ENCODE measurements at regions not wholly inside any gene's neighbourhood (a gene's known extent, or its start where the extent isn't known, plus 50 kb on each side); places are given as distances from the start of the nearest gene placed in this dataset.

DNA sequence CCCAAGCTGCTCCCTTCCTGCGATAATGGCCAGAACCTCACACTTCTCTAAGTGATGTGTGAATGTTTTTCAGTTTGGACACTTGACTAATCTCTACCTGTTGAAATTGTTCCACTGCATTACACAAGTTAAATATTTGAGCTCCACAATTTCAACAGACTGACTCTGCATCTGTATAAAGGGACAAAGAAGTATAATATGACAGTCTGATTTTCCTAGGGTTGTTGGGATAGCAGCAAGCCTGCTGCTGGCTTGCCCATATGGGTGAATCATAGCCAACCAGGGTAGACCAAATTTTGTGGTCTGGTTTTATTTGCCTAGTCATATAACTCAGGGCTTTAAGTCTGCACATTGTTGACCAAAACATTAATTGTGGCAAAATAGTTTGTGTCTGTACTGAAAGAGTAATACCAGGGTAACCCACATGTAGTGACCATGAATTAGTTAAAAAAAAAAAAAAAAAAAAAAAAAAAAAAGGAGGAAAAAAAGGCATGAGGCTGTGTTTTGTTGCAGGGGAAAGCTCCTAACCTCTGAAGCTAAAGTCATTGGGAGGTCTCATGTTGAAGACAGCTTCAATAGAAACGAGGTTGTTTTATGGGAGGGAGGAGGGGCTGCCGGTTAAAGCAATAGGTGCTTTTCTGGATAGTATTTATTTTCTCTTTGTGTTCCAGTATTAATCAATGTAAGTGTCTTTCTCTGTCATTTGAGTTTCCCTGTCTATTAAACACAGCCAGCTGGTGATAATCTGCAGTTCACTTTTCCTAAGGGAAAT is 534.2 kb downstream of the RAB28 start:
- no peak overlapping the region for H3K27ac ChIP-seq (ENCODE audit: control insufficient read depth, insufficient read depth, low read length)
- no peak overlapping the region for H3K4me2 ChIP-seq (ENCODE audit: control insufficient read depth, extremely low read depth, insufficient read depth, low read depth, low read length)
- no peak overlapping the region for H3K9ac ChIP-seq (ENCODE audit: control insufficient read depth, extremely low read depth, insufficient read depth, low read length)
- no peaks in the 10 kb centered on the region for H3K27me3 ChIP-seq (ENCODE audit: control insufficient read depth, extremely low read depth, insufficient read depth, low read length)
- no peak overlapping the region for H2AFZ ChIP-seq (ENCODE audit: control insufficient read depth, low read length)
- no peak for FAIRE-seq
- TF ChIP-seq, protein P1, sequence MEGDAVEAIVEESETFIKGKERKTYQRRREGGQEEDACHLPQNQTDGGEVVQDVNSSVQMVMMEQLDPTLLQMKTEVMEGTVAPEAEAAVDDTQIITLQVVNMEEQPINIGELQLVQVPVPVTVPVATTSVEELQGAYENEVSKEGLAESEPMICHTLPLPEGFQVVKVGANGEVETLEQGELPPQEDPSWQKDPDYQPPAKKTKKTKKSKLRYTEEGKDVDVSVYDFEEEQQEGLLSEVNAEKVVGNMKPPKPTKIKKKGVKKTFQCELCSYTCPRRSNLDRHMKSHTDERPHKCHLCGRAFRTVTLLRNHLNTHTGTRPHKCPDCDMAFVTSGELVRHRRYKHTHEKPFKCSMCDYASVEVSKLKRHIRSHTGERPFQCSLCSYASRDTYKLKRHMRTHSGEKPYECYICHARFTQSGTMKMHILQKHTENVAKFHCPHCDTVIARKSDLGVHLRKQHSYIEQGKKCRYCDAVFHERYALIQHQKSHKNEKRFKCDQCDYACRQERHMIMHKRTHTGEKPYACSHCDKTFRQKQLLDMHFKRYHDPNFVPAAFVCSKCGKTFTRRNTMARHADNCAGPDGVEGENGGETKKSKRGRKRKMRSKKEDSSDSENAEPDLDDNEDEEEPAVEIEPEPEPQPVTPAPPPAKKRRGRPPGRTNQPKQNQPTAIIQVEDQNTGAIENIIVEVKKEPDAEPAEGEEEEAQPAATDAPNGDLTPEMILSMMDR (optimal IDR thresholded peaks at IDR 0.05 in 1 of 3, IDR thresholded peaks at IDR 0.05 in 1 of 3, conservative IDR thresholded peaks at IDR 0.05 in 1 of 3; ENCODE audit: extremely low read depth in 1 of 3, insufficient read depth in 2 of 3, low read length in 3 of 3): no peak
- TF ChIP-seq EZH2 (IDR thresholded peaks at IDR 0.05; ENCODE audit: low read length): no peak
- H3K4me1 ChIP-seq (ENCODE audit: control insufficient read depth, extremely low read depth, insufficient read depth, low read length): no peaks in the 10 kb centered on the region
- DNase-seq (ENCODE audit: low read depth, low spot score): no peak
- no peak overlapping the region for H3K4me3 ChIP-seq (ENCODE audit: control insufficient read depth in 2 of 3, extremely low read depth in 1 of 3, insufficient read depth in 2 of 3, low read depth in 1 of 3, low read length in 3 of 3)
- no peaks in the 10 kb centered on the region for H3K9me1 ChIP-seq (ENCODE audit: control insufficient read depth, extremely low read depth, insufficient read depth, low read length)
- H4K20me1 ChIP-seq (ENCODE audit: control insufficient read depth, extremely low read depth, insufficient read depth, low read length): no peaks in the 10 kb centered on the region
- no peaks in the 10 kb centered on the region for H3K79me2 ChIP-seq (ENCODE audit: control insufficient read depth, insufficient read depth, low read length)
- no peaks in the 10 kb centered on the region for H3K9me3 ChIP-seq (ENCODE audit: control insufficient read depth, low read depth, low read length)
- dilution Hi-C loops (cut with MboI; ENCODE audit: extremely low pct_ligation_motif_present, low sequenced_read_pairs): no loop called here
- no peaks in the 10 kb centered on the region for H3K36me3 ChIP-seq (ENCODE audit: control insufficient read depth in 2 of 2, extremely low read depth in 1 of 2, insufficient read depth in 2 of 2, low read length in 2 of 2)

DNA sequence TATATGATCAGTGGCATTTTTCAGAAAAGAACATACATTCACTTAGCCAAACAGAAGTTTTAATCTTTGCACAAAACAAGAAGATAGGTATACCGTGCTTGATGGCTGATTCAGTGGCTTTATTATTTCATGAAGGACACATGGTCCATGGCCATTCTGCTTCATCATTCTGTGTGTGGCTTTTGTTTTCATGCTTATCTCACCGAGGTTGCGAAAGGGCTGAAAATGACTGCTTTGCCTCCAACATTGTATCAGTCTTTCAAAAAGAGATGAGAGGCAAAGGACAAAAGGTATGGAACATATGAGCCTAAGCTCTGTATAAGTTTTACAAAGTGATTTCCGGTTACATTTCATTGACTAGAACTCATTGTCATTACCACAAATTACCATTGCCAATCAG is 541.1 kb downstream of the RAB28 start:
- Histone ChIP-seq H3K4me3 (ENCODE audit: control insufficient read depth in 2 of 3, extremely low read depth in 1 of 3, insufficient read depth in 2 of 3, low read depth in 1 of 3, low read length in 3 of 3) (no peak overlapping the region), H3K4me2 (ENCODE audit: control insufficient read depth, extremely low read depth, insufficient read depth, low read depth, low read length) (no peak overlapping the region), H3K79me2 (ENCODE audit: control insufficient read depth, insufficient read depth, low read length) (no peaks in the 10 kb centered on the region), H2AFZ (ENCODE audit: control insufficient read depth, low read length) (no peak overlapping the region), H3K9me3 (ENCODE audit: control insufficient read depth, low read depth, low read length) (no peaks in the 10 kb centered on the region), H3K27me3 (ENCODE audit: control insufficient read depth, extremely low read depth, insufficient read depth, low read length) (no peaks in the 10 kb centered on the region), H3K36me3 (ENCODE audit: control insufficient read depth in 2 of 2, extremely low read depth in 1 of 2, insufficient read depth in 2 of 2, low read length in 2 of 2) (no peaks in the 10 kb centered on the region), H4K20me1 (ENCODE audit: control insufficient read depth, extremely low read depth, insufficient read depth, low read length) (no peaks in the 10 kb centered on the region), H3K27ac (ENCODE audit: control insufficient read depth, insufficient read depth, low read length) (no peak overlapping the region), H3K4me1 (ENCODE audit: control insufficient read depth, extremely low read depth, insufficient read depth, low read length) (no peaks in the 10 kb centered on the region), H3K9me1 (ENCODE audit: control insufficient read depth, extremely low read depth, insufficient read depth, low read length) (no peaks in the 10 kb centered on the region), H3K9ac (ENCODE audit: control insufficient read depth, extremely low read depth, insufficient read depth, low read length) (no peak overlapping the region)
- TF ChIP-seq, protein P1 (optimal IDR thresholded peaks at IDR 0.05 in 1 of 3, IDR thresholded peaks at IDR 0.05 in 1 of 3, conservative IDR thresholded peaks at IDR 0.05 in 1 of 3; ENCODE audit: extremely low read depth in 1 of 3, insufficient read depth in 2 of 3, low read length in 3 of 3): no peak
- TF ChIP-seq EZH2 (IDR thresholded peaks at IDR 0.05; ENCODE audit: low read length): no peak
- dilution Hi-C loops (cut with MboI; ENCODE audit: extremely low pct_ligation_motif_present, low sequenced_read_pairs): no loop called here
- FAIRE-seq (no peak), DNase-seq (ENCODE audit: low read depth, low spot score) (no peak)

All from keratinocyte (primary cell).